ENCODE measurements at regions not wholly inside any gene's neighbourhood (a gene's known extent, or its start where the extent isn't known, plus 50 kb on each side); places are given as distances from the start of the nearest gene placed in this dataset.
A peak's percentile ranks its signal among the peaks of the same experiment; 100 is the strongest.

- H3K4me1 ChIP-seq, result peaks cover 0 to 47% (median 30%) of the 10 kb centered on the region in 10 experiments; a peak in 16 of 20 replicates
- peak overlapping the region in 3 of 11 experiments; percentile 50 to 87 (median 58); a peak in 3 of 22 replicates for H3K4me2 ChIP-seq
- no peak for TF ChIP-seq Cebpa-rat (IDR thresholded peaks at IDR 0.05)
- H3K9me3 ChIP-seq (replicated peaks in 1 of 11), result peaks cover 0 to 5% (median 0%) of the 10 kb centered on the region in 11 experiments; a peak in 1 of 22 replicates
- no peak overlapping the region for H3K27ac ChIP-seq
- no peaks in the 10 kb centered on the region for H3K27me3 ChIP-seq
- no peaks in the 10 kb centered on the region; a peak in 1 of 22 replicates for H4K20me1 ChIP-seq
- no peaks in the 10 kb centered on the region for H3K36me3 ChIP-seq
- H3K9ac ChIP-seq, result no peak overlapping the region
- H3K4me3 ChIP-seq, result no peak overlapping the region
Observed at GRCh38 chr12:67006610-67007009, 262.5 kb upstream of the CAND1 start.

GRCh38 chr12:67014642-67015041 lies 254.5 kb upstream of the CAND1 start:
- Histone ChIP-seq H3K9me3 (replicated peaks in 1 of 11) (no peaks in the 10 kb centered on the region), H3K36me3 (no peaks in the 10 kb centered on the region), H3K4me3 (no peak overlapping the region), H3K27me3 (no peaks in the 10 kb centered on the region), H3K27ac (no peak overlapping the region), H3K9ac (no peak overlapping the region), H4K20me1 (no peaks in the 10 kb centered on the region), H3K4me1 (peaks cover 11 to 34% (median 21%) of the 10 kb centered on the region in 10 experiments), H3K4me2 (no peak overlapping the region)
- TF ChIP-seq Cebpa-rat (IDR thresholded peaks at IDR 0.05), result no peak

- H3K9ac ChIP-seq, result peak overlapping the region in 7 of 11 experiments; percentile 47 to 67 (median 63); a peak in 9 of 22 replicates
- peaks cover 11 to 25% (median 18%) of the 10 kb centered on the region in 10 experiments for H3K4me1 ChIP-seq
- no peaks in the 10 kb centered on the region for H3K9me3 ChIP-seq (replicated peaks in 1 of 11)
- peak overlapping the region; percentile 56 to 84 (median 77) for H3K4me2 ChIP-seq
- no peaks in the 10 kb centered on the region for H3K36me3 ChIP-seq
- H3K27me3 ChIP-seq, result no peaks in the 10 kb centered on the region
- TF ChIP-seq Cebpa-rat (IDR thresholded peaks at IDR 0.05), result no peak
- 0 out of 20 replicates have a peak overlapping the region, but pooled peaks of 2 of the 10 experiments have one; percentile 12 to 28 for H3K4me3 ChIP-seq
- H3K27ac ChIP-seq, result peak overlapping the region in 9 of 11 experiments; percentile 24 to 81 (median 73); a peak in 16 of 22 replicates
- no peaks in the 10 kb centered on the region for H4K20me1 ChIP-seq
Observed at GRCh38 chr12:67018105-67018504, 251.1 kb upstream of the CAND1 start.

GRCh38 chr12:67019070-67019469 lies 250.1 kb upstream of the CAND1 start:
- Histone ChIP-seq H3K4me2 (peak overlapping the region; percentile 56 to 84 (median 77)), H3K27me3 (no peaks in the 10 kb centered on the region), H3K9me3 (replicated peaks in 1 of 11) (0 out of 22 replicates have a peak, but pooled peaks cover 0 to 5% (median 0%) of the 10 kb centered on the region in 11 experiments), H3K36me3 (no peaks in the 10 kb centered on the region), H3K27ac (peak overlapping the region in 9 of 11 experiments; percentile 24 to 81 (median 73); a peak in 17 of 22 replicates), H4K20me1 (0 out of 22 replicates have a peak, but pooled peaks cover 0 to under 1% (median 0%) of the 10 kb centered on the region in 11 experiments), H3K4me1 (peaks cover 11 to 25% (median 18%) of the 10 kb centered on the region in 10 experiments), H3K4me3 (peak overlapping the region in 7 of 10 experiments; percentile 6 to 46 (median 28); a peak in 4 of 20 replicates), H3K9ac (peak overlapping the region in 8 of 11 experiments; percentile 42 to 67 (median 61); a peak in 16 of 22 replicates)
- peak in 2 of 11 experiments; percentile 30 to 44; a peak in 1 of 22 replicates for TF ChIP-seq Cebpa-rat (IDR thresholded peaks at IDR 0.05)

- Histone ChIP-seq H3K27me3 (no peaks in the 10 kb centered on the region), H3K27ac (no peak overlapping the region), H3K9ac (no peak overlapping the region), H3K4me3 (no peak overlapping the region), H3K4me2 (no peak overlapping the region), H3K9me3 (replicated peaks in 1 of 11) (0 out of 22 replicates have a peak, but pooled peaks cover 0 to 5% (median 0%) of the 10 kb centered on the region in 11 experiments), H3K4me1 (no peaks in the 10 kb centered on the region), H4K20me1 (peaks cover 0 to 15% (median 0%) of the 10 kb centered on the region in 11 experiments; a peak in 3 of 22 replicates), H3K36me3 (no peaks in the 10 kb centered on the region)
- TF ChIP-seq Cebpa-rat (IDR thresholded peaks at IDR 0.05), result no peak
Observed at GRCh38 chr12:67025543-67026114, 243.5 kb upstream of the CAND1 start.

- H3K27ac ChIP-seq, result no peak overlapping the region
- 0 out of 22 replicates have a peak, but pooled peaks cover 0 to 5% (median 0%) of the 10 kb centered on the region in 11 experiments for H3K9me3 ChIP-seq (replicated peaks in 1 of 11)
- no peaks in the 10 kb centered on the region for H3K36me3 ChIP-seq
- TF ChIP-seq Cebpa-rat (IDR thresholded peaks at IDR 0.05), result no peak
- H3K4me1 ChIP-seq, result no peaks in the 10 kb centered on the region
- no peak overlapping the region for H3K4me2 ChIP-seq
- no peak overlapping the region for H3K9ac ChIP-seq
- H4K20me1 ChIP-seq, result peaks cover 0 to 15% (median 0%) of the 10 kb centered on the region in 11 experiments; a peak in 3 of 22 replicates
- H3K27me3 ChIP-seq, result no peaks in the 10 kb centered on the region
- no peak overlapping the region for H3K4me3 ChIP-seq
Observed at GRCh38 chr12:67026487-67027246, 242.5 kb upstream of the CAND1 start.

GRCh38 chr12:67028529-67028928 lies 240.6 kb upstream of the CAND1 start:
- Histone ChIP-seq H3K4me3 (no peak overlapping the region), H3K27me3 (no peaks in the 10 kb centered on the region), H4K20me1 (peaks cover 0 to 15% (median 0%) of the 10 kb centered on the region in 11 experiments; a peak in 3 of 22 replicates), H3K27ac (no peak overlapping the region), H3K9ac (no peak overlapping the region), H3K4me1 (no peaks in the 10 kb centered on the region), H3K36me3 (no peaks in the 10 kb centered on the region), H3K9me3 (replicated peaks in 1 of 11) (peaks cover 0 to 7% (median 6%) of the 10 kb centered on the region in 11 experiments; a peak in 10 of 22 replicates), H3K4me2 (no peak overlapping the region)
- TF ChIP-seq Cebpa-rat (IDR thresholded peaks at IDR 0.05), result no peak

GRCh38 chr12:67034110-67034879 lies 234.9 kb upstream of the CAND1 start:
- Histone ChIP-seq H3K27ac (no peak overlapping the region), H3K36me3 (no peaks in the 10 kb centered on the region), H3K4me2 (no peak overlapping the region), H3K4me1 (no peaks in the 10 kb centered on the region), H3K9ac (no peak overlapping the region), H3K27me3 (no peaks in the 10 kb centered on the region), H3K4me3 (no peak overlapping the region), H3K9me3 (replicated peaks in 1 of 11) (peaks cover 0 to 15% (median 11%) of the 10 kb centered on the region in 11 experiments; a peak in 11 of 22 replicates), H4K20me1 (peaks cover 0 to 12% (median 0%) of the 10 kb centered on the region in 11 experiments; a peak in 4 of 22 replicates)
- TF ChIP-seq Cebpa-rat (IDR thresholded peaks at IDR 0.05), result no peak
